ENCODE measurements at regions not wholly inside any gene's neighbourhood (a gene's known extent, or its start where the extent isn't known, plus 50 kb on each side); places are given as distances from the start of the nearest gene placed in this dataset.
"Not testable (repeated sequence)": the region's sequence is repeated elsewhere in the genome, so short reads cannot be mapped to it uniquely, and the experiment has no call there.

DNA sequence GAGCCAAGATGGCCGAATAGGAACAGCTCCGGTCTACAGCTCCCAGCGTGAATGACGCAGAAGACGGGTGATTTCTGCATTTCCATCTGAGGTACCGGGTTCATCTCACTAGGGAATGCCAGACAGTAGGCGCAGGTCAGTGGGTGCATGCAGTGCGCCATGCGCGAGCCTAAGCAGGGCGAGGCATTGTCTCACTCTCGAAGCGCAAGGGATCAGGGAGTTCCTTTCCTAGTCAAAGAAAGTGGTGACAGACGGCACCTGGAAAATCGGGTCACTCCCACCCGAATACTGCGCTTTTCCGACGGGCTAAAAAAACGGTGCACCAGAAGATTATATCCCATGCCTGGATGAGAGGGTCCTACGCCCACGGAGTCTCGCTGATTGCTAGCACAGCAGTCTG is 600.1 kb downstream of the PRR16 start:
- not testable (repeated sequence) for TF ChIP-seq SETDB1 (IDR thresholded peaks at IDR 0.05; ENCODE audit: insufficient read length, low read length); HOXC10 (CRISPR knock-in tag; IDR thresholded peaks at IDR 0.05); ZNF274 (IDR thresholded peaks at IDR 0.05; ENCODE audit: low read length); ZNF274 (tag by site-specific recombination; IDR thresholded peaks at IDR 0.05; ENCODE audit: borderline replicate concordance); ZNF514 (tag by site-specific recombination; IDR thresholded peaks at IDR 0.05); ZNF239 (tag by site-specific recombination; IDR thresholded peaks at IDR 0.05); ZNF785 (tag by site-specific recombination; IDR thresholded peaks at IDR 0.05); ZNF37A (tag by site-specific recombination; IDR thresholded peaks at IDR 0.05); ZBTB1 (tag by site-specific recombination; IDR thresholded peaks at IDR 0.05)
- TF ChIP-seq, protein P1, sequence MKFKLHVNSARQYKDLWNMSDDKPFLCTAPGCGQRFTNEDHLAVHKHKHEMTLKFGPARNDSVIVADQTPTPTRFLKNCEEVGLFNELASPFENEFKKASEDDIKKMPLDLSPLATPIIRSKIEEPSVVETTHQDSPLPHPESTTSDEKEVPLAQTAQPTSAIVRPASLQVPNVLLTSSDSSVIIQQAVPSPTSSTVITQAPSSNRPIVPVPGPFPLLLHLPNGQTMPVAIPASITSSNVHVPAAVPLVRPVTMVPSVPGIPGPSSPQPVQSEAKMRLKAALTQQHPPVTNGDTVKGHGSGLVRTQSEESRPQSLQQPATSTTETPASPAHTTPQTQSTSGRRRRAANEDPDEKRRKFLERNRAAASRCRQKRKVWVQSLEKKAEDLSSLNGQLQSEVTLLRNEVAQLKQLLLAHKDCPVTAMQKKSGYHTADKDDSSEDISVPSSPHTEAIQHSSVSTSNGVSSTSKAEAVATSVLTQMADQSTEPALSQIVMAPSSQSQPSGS (tag by site-specific recombination; IDR thresholded peaks at IDR 0.05; ENCODE audit: low read depth), result not testable (repeated sequence)
- TF ChIP-seq, protein P2, sequence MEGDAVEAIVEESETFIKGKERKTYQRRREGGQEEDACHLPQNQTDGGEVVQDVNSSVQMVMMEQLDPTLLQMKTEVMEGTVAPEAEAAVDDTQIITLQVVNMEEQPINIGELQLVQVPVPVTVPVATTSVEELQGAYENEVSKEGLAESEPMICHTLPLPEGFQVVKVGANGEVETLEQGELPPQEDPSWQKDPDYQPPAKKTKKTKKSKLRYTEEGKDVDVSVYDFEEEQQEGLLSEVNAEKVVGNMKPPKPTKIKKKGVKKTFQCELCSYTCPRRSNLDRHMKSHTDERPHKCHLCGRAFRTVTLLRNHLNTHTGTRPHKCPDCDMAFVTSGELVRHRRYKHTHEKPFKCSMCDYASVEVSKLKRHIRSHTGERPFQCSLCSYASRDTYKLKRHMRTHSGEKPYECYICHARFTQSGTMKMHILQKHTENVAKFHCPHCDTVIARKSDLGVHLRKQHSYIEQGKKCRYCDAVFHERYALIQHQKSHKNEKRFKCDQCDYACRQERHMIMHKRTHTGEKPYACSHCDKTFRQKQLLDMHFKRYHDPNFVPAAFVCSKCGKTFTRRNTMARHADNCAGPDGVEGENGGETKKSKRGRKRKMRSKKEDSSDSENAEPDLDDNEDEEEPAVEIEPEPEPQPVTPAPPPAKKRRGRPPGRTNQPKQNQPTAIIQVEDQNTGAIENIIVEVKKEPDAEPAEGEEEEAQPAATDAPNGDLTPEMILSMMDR (tag by site-specific recombination; IDR thresholded peaks at IDR 0.05), result not testable (repeated sequence)
- TF ChIP-seq, protein P3, sequence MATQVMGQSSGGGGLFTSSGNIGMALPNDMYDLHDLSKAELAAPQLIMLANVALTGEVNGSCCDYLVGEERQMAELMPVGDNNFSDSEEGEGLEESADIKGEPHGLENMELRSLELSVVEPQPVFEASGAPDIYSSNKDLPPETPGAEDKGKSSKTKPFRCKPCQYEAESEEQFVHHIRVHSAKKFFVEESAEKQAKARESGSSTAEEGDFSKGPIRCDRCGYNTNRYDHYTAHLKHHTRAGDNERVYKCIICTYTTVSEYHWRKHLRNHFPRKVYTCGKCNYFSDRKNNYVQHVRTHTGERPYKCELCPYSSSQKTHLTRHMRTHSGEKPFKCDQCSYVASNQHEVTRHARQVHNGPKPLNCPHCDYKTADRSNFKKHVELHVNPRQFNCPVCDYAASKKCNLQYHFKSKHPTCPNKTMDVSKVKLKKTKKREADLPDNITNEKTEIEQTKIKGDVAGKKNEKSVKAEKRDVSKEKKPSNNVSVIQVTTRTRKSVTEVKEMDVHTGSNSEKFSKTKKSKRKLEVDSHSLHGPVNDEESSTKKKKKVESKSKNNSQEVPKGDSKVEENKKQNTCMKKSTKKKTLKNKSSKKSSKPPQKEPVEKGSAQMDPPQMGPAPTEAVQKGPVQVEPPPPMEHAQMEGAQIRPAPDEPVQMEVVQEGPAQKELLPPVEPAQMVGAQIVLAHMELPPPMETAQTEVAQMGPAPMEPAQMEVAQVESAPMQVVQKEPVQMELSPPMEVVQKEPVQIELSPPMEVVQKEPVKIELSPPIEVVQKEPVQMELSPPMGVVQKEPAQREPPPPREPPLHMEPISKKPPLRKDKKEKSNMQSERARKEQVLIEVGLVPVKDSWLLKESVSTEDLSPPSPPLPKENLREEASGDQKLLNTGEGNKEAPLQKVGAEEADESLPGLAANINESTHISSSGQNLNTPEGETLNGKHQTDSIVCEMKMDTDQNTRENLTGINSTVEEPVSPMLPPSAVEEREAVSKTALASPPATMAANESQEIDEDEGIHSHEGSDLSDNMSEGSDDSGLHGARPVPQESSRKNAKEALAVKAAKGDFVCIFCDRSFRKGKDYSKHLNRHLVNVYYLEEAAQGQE (tag by site-specific recombination; IDR thresholded peaks at IDR 0.05), result not testable (repeated sequence)
